ENCODE measurements at regions not wholly inside any gene's neighbourhood (a gene's known extent, or its start where the extent isn't known, plus 50 kb on each side); places are given as distances from the start of the nearest gene placed in this dataset.

GRCh38 chr22:48711669-48712068 lies 1116.0 kb downstream of the BRD1 start:
- ChIA-PET POLR2A (no interaction called here), CTCF (no interaction called here)
- no peaks in the 10 kb centered on the region for H3K9me3 ChIP-seq
- H3K27me3 Mint-ChIP-seq: peaks cover 1% of the 10 kb centered on the region in 2 donors
- whole genome bisulfite sequencing (ENCODE audit: insufficient coverage): 88% methylated on average over 19 of the region's 22 CpGs
- no peaks in the 10 kb centered on the region for H3K4me1 ChIP-seq (ENCODE audit: control insufficient read depth in 1 of 2, extremely low read depth in 1 of 2, insufficient read depth in 2 of 2, low read length in 2 of 2)
- no peaks in the 10 kb centered on the region for H3K4me1 Mint-ChIP-seq
- H3K4me3 Mint-ChIP-seq: no peak overlapping the region
- no peak for DNase-seq
- no peak overlapping the region for H3K27ac Mint-ChIP-seq
- H3K27ac ChIP-seq (ENCODE audit: low read length): no peak overlapping the region
- H3K4me3 ChIP-seq (ENCODE audit: control insufficient read depth in 1 of 2, extremely low read depth in 1 of 2, low read length in 1 of 2): no peak overlapping the region
- peaks cover 0 to 3% of the 10 kb centered on the region in 2 experiments for H3K27me3 ChIP-seq (replicated peaks in 1 of 2; ENCODE audit: control insufficient read depth in 2 of 2, extremely low read depth in 1 of 2, insufficient read depth in 2 of 2, low read length in 1 of 2)
- ATAC-seq (replicated peaks in 1 of 4): no peak
- H3K36me3 Mint-ChIP-seq: no peaks in the 10 kb centered on the region
- H3K9me3 Mint-ChIP-seq: peaks cover 0 to 4% (median under 1%) of the 10 kb centered on the region in 3 donors
- no peaks in the 10 kb centered on the region for H3K36me3 ChIP-seq (ENCODE audit: control insufficient read depth in 2 of 2, extremely low read depth in 1 of 2, insufficient read depth in 1 of 2, low read length in 1 of 2)

GRCh38 chr22:48711031-48711431 lies 1116.6 kb downstream of the BRD1 start:
- Histone ChIP-seq H3K9me3 (no peaks in the 10 kb centered on the region), H3K4me3 (ENCODE audit: control insufficient read depth in 1 of 2, extremely low read depth in 1 of 2, low read length in 1 of 2) (no peak overlapping the region), H3K27me3 (replicated peaks in 1 of 2; ENCODE audit: control insufficient read depth in 2 of 2, extremely low read depth in 1 of 2, insufficient read depth in 2 of 2, low read length in 1 of 2) (peaks cover 0 to 3% of the 10 kb centered on the region in 2 experiments), H3K36me3 (ENCODE audit: control insufficient read depth in 2 of 2, extremely low read depth in 1 of 2, insufficient read depth in 1 of 2, low read length in 1 of 2) (no peaks in the 10 kb centered on the region), H3K4me1 (ENCODE audit: control insufficient read depth in 1 of 2, extremely low read depth in 1 of 2, insufficient read depth in 2 of 2, low read length in 2 of 2) (no peaks in the 10 kb centered on the region), H3K27ac (ENCODE audit: low read length) (no peak overlapping the region)
- Mint-ChIP-seq H3K4me3 (no peak overlapping the region), H3K4me1 (no peaks in the 10 kb centered on the region), H3K27me3 (peaks cover 0 to 1% of the 10 kb centered on the region in 2 donors), H3K27ac (no peak overlapping the region), H3K36me3 (no peaks in the 10 kb centered on the region), H3K9me3 (peaks cover 0 to 4% (median 0%) of the 10 kb centered on the region in 3 donors)
- CTCF ChIA-PET: no interaction called here
- POLR2A ChIA-PET: no interaction called here
- DNase-seq: no peak
- 65% methylated on average over 5 of the region's 11 CpGs for WGBS (ENCODE audit: insufficient coverage)
- ATAC-seq (replicated peaks in 1 of 4): no peak

GRCh38 chr22:48710410-48710809 lies 1117.3 kb downstream of the BRD1 start:
- no peak overlapping the region for H3K27ac ChIP-seq (ENCODE audit: low read length)
- H3K27ac Mint-ChIP-seq: no peak overlapping the region
- H3K36me3 ChIP-seq (ENCODE audit: control insufficient read depth in 2 of 2, extremely low read depth in 1 of 2, insufficient read depth in 1 of 2, low read length in 1 of 2): no peaks in the 10 kb centered on the region
- ATAC-seq (replicated peaks in 1 of 4): no peak
- DNase-seq: no peak
- no peaks in the 10 kb centered on the region for H3K4me1 ChIP-seq (ENCODE audit: control insufficient read depth in 1 of 2, extremely low read depth in 1 of 2, insufficient read depth in 2 of 2, low read length in 2 of 2)
- no peaks in the 10 kb centered on the region for H3K9me3 Mint-ChIP-seq
- H3K4me3 ChIP-seq (ENCODE audit: control insufficient read depth in 1 of 2, extremely low read depth in 1 of 2, low read length in 1 of 2): no peak overlapping the region
- no peaks in the 10 kb centered on the region for H3K4me1 Mint-ChIP-seq
- no peaks in the 10 kb centered on the region for H3K27me3 Mint-ChIP-seq
- H3K4me3 Mint-ChIP-seq: no peak overlapping the region
- WGBS (ENCODE audit: insufficient coverage): 77% methylated on average over 10 of the region's 11 CpGs
- ChIA-PET POLR2A (no interaction called here), CTCF (no interaction called here)
- H3K36me3 Mint-ChIP-seq: no peaks in the 10 kb centered on the region
- peaks cover 0 to 3% of the 10 kb centered on the region in 2 experiments for H3K27me3 ChIP-seq (replicated peaks in 1 of 2; ENCODE audit: control insufficient read depth in 2 of 2, extremely low read depth in 1 of 2, insufficient read depth in 2 of 2, low read length in 1 of 2)
- no peaks in the 10 kb centered on the region for H3K9me3 ChIP-seq

GRCh38 chr22:48709976-48710375 lies 1117.7 kb downstream of the BRD1 start:
- H3K27ac ChIP-seq (ENCODE audit: low read length): no peak overlapping the region
- DNase-seq (no peak), ATAC-seq (replicated peaks in 1 of 4) (no peak)
- no peaks in the 10 kb centered on the region for H3K36me3 Mint-ChIP-seq
- H3K36me3 ChIP-seq (ENCODE audit: control insufficient read depth in 2 of 2, extremely low read depth in 1 of 2, insufficient read depth in 1 of 2, low read length in 1 of 2): no peaks in the 10 kb centered on the region
- no peaks in the 10 kb centered on the region for H3K4me1 Mint-ChIP-seq
- no peaks in the 10 kb centered on the region for H3K9me3 Mint-ChIP-seq
- H3K9me3 ChIP-seq: no peaks in the 10 kb centered on the region
- peaks cover 0 to 3% of the 10 kb centered on the region in 2 experiments for H3K27me3 ChIP-seq (replicated peaks in 1 of 2; ENCODE audit: control insufficient read depth in 2 of 2, extremely low read depth in 1 of 2, insufficient read depth in 2 of 2, low read length in 1 of 2)
- H3K4me3 Mint-ChIP-seq: no peak overlapping the region
- ChIA-PET CTCF (no interaction called here), POLR2A (no interaction called here)
- no peaks in the 10 kb centered on the region for H3K27me3 Mint-ChIP-seq
- WGBS (ENCODE audit: insufficient coverage): 77% methylated on average over 8 of the region's 8 CpGs
- no peak overlapping the region for H3K27ac Mint-ChIP-seq
- no peaks in the 10 kb centered on the region for H3K4me1 ChIP-seq (ENCODE audit: control insufficient read depth in 1 of 2, extremely low read depth in 1 of 2, insufficient read depth in 2 of 2, low read length in 2 of 2)
- H3K4me3 ChIP-seq (ENCODE audit: control insufficient read depth in 1 of 2, extremely low read depth in 1 of 2, low read length in 1 of 2): no peak overlapping the region

- 85% methylated on average over 10 of the region's 13 CpGs for WGBS (ENCODE audit: insufficient coverage)
- ChIA-PET POLR2A (no interaction called here), CTCF (no interaction called here)
- Mint-ChIP-seq H3K4me3 (no peak overlapping the region), H3K4me1 (no peaks in the 10 kb centered on the region), H3K9me3 (no peaks in the 10 kb centered on the region), H3K36me3 (no peaks in the 10 kb centered on the region), H3K27ac (no peak overlapping the region), H3K27me3 (no peaks in the 10 kb centered on the region)
- no peak for DNase-seq
- Histone ChIP-seq H3K27ac (ENCODE audit: low read length) (no peak overlapping the region), H3K27me3 (replicated peaks in 1 of 2; ENCODE audit: control insufficient read depth in 2 of 2, extremely low read depth in 1 of 2, insufficient read depth in 2 of 2, low read length in 1 of 2) (peaks cover 0 to 3% of the 10 kb centered on the region in 2 experiments), H3K36me3 (ENCODE audit: control insufficient read depth in 2 of 2, extremely low read depth in 1 of 2, insufficient read depth in 1 of 2, low read length in 1 of 2) (no peaks in the 10 kb centered on the region), H3K4me3 (ENCODE audit: control insufficient read depth in 1 of 2, extremely low read depth in 1 of 2, low read length in 1 of 2) (no peak overlapping the region), H3K4me1 (ENCODE audit: control insufficient read depth in 1 of 2, extremely low read depth in 1 of 2, insufficient read depth in 2 of 2, low read length in 2 of 2) (no peaks in the 10 kb centered on the region), H3K9me3 (no peaks in the 10 kb centered on the region)
- no peak for ATAC-seq (replicated peaks in 1 of 4)
Observed at GRCh38 chr22:48709453-48709852, 1118.2 kb downstream of the BRD1 start.

GRCh38 chr22:48708558-48709245 lies 1119.0 kb downstream of the BRD1 start:
- ATAC-seq (replicated peaks in 1 of 4) (no peak), DNase-seq (no peak)
- WGBS (ENCODE audit: insufficient coverage): 75% methylated on average over 21 of the region's 25 CpGs
- no peaks in the 10 kb centered on the region for H3K27me3 Mint-ChIP-seq
- no peaks in the 10 kb centered on the region for H3K36me3 ChIP-seq (ENCODE audit: control insufficient read depth in 2 of 2, extremely low read depth in 1 of 2, insufficient read depth in 1 of 2, low read length in 1 of 2)
- no peaks in the 10 kb centered on the region for H3K9me3 Mint-ChIP-seq
- H3K4me1 Mint-ChIP-seq: no peaks in the 10 kb centered on the region
- ChIA-PET CTCF (no interaction called here), POLR2A (no interaction called here)
- no peak overlapping the region for H3K4me3 ChIP-seq (ENCODE audit: control insufficient read depth in 1 of 2, extremely low read depth in 1 of 2, low read length in 1 of 2)
- no peaks in the 10 kb centered on the region for H3K27me3 ChIP-seq (replicated peaks in 1 of 2; ENCODE audit: control insufficient read depth in 2 of 2, extremely low read depth in 1 of 2, insufficient read depth in 2 of 2, low read length in 1 of 2)
- H3K27ac ChIP-seq (ENCODE audit: low read length): no peak overlapping the region
- no peaks in the 10 kb centered on the region for H3K9me3 ChIP-seq
- no peak overlapping the region for H3K4me3 Mint-ChIP-seq
- H3K4me1 ChIP-seq (ENCODE audit: control insufficient read depth in 1 of 2, extremely low read depth in 1 of 2, insufficient read depth in 2 of 2, low read length in 2 of 2): no peaks in the 10 kb centered on the region
- no peak overlapping the region for H3K27ac Mint-ChIP-seq
- no peaks in the 10 kb centered on the region for H3K36me3 Mint-ChIP-seq

Data from T-cell (primary cell).